ENCODE measurements at regions not wholly inside any gene's neighbourhood (a gene's known extent, or its start where the extent isn't known, plus 50 kb on each side); places are given as distances from the start of the nearest gene placed in this dataset.

GRCh38 chr6:23311211-23311610 is 741.8 kb downstream of the HDGFL1 start:
- Histone ChIP-seq H3K27ac (ENCODE audit: insufficient read depth, low read length) (no peak overlapping the region), H3K14ac (replicated peaks; ENCODE audit: low read depth, low read length) (no peak overlapping the region), H4K20me1 (ENCODE audit: insufficient read depth, low read length) (no peaks in the 10 kb centered on the region), H3K4me3 (ENCODE audit: insufficient read depth, low read depth, low read length) (no peak overlapping the region), H4K91ac (ENCODE audit: insufficient read depth, low read depth, low read length) (no peak overlapping the region), H4K5ac (ENCODE audit: low read depth, low read length) (no peak overlapping the region), H2BK20ac (ENCODE audit: low read depth, low read length) (no peak overlapping the region), H3K56ac (ENCODE audit: extremely low read depth, insufficient read depth, low read length) (no peak overlapping the region), H2BK120ac (ENCODE audit: low read depth, low read length) (no peak overlapping the region), H3K4me1 (ENCODE audit: control insufficient read depth, insufficient read depth, low read length) (no peaks in the 10 kb centered on the region), H2AK9ac (replicated peaks; ENCODE audit: low read depth, low read length, poor library complexity) (no peak overlapping the region), H3K23ac (ENCODE audit: low read depth, low read length) (no peak overlapping the region), H3K4me2 (ENCODE audit: low read depth, low read length) (no peak overlapping the region), H2AK5ac (ENCODE audit: low read depth, low read length) (no peak overlapping the region), H2BK5ac (ENCODE audit: low read depth, low read length, poor library complexity, severe bottlenecking) (no peak overlapping the region), H3K27me3 (ENCODE audit: control insufficient read depth, insufficient read depth, low read length) (no peaks in the 10 kb centered on the region), H2AFZ (replicated peaks; ENCODE audit: low read length, poor library complexity) (no peak overlapping the region), H3K9me3 (ENCODE audit: control insufficient read depth, insufficient read depth, low read length) (no peaks in the 10 kb centered on the region), H3K79me1 (ENCODE audit: low read depth in 1 of 2, low read length in 2 of 2) (no peaks in the 10 kb centered on the region), H4K8ac (ENCODE audit: low read depth in 2 of 2, low read length in 2 of 2) (no peak overlapping the region), H3K36me3 (ENCODE audit: control insufficient read depth, insufficient read depth, low read length) (no peaks in the 10 kb centered on the region), H3K4ac (ENCODE audit: low read depth, low read length) (no peak overlapping the region), H3K9ac (ENCODE audit: low read depth, low read length) (no peak overlapping the region), H3K9me1 (ENCODE audit: insufficient read depth, low read length) (no peaks in the 10 kb centered on the region; the same call in 1 of the 2 replicates), H2BK15ac (ENCODE audit: low read depth, low read length) (no peak overlapping the region), H3K18ac (ENCODE audit: low read depth, low read length) (no peak overlapping the region)
- no CpG with 5 or more reads among the region's 2 CpGs for WGBS, 2 experiments (ENCODE audit: extremely low coverage in 2 of 2, insufficient read length in 1 of 2)
- ChIA-PET POLR2A (ENCODE audit: unreplicated experiment) (no interaction called here), CTCF (no interaction called here)
- intact Hi-C loops (cut with micrococcal nuclease) (no loop called here), dilution Hi-C loops (cut with HindIII; ENCODE audit: low sequenced_read_pairs, unreplicated experiment) (no loop called here), in situ Hi-C loops (cut with MboI; ENCODE audit: low sequenced_read_pairs) (no loop called here)
- ATAC-seq (ENCODE audit: low read depth) = no peak
- no peak for DNase-seq
- BruUV-seq (replicated peaks) = no TSS peak
- no peak for TF ChIP-seq CHD1 (IDR thresholded peaks at IDR 0.05; ENCODE audit: low read depth, low read length)
- peak; percentile 68 for TF ChIP-seq MAFK (IDR thresholded peaks at IDR 0.05; ENCODE audit: low read depth, low read length)
